NCI-H187 (cell line): ENCODE measurements at regions not wholly inside any gene's neighbourhood (a gene's known extent, or its start where the extent isn't known, plus 50 kb on each side); places are given as distances from the start of the nearest gene placed in this dataset.
"Not testable (repeated sequence)": the region's sequence is repeated elsewhere in the genome, so short reads cannot be mapped to it uniquely, and the experiment has no call there.

Experiments
- DNase-seq, 2 experiments: peaks; one replicate each; lab custom pipeline; 2025; lab: John Stamatoyannopoulos, UW

DNA sequence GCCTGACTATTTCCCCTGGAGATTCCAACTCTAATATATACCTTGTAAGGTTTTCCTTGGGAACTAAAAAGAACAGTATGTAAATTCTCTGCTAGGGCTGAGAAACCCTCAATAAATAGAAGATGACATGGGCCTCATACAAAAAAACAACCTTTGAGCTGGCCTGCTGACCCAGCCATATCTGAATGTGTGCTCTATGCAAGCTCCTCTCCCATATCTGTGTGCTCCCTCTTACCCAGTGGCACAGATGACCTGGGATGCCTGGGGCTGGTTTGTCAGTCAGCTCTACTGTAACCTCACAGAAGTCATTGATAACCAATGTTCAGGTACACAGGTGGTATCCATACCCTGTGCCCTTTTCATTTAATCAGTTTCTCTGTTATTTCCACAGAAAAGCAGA, 329.2 kb downstream of the SEC16B start:
- no peak for DNase-seq

DNA sequence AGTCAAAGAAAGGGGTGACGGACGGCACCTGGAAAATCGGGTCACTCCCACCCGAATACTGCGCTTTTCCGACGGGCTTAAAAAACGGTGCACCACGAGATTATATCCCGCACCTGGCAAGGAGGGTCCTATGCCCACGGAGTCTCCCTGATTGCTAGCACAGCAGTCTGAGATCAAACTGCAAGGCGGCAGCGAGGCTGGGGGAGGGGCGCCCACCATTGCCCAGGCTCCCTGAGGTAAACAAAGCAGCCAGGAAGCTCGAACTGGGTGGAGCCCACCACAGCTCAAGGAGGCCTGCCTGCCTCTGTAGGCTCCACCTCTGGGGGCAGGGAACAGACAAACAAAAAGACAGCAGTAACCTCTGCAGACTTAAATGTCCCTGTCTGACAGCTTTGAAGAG, 335.7 kb downstream of the SEC16B start:
- DNase-seq, result not testable (repeated sequence)

DNA sequence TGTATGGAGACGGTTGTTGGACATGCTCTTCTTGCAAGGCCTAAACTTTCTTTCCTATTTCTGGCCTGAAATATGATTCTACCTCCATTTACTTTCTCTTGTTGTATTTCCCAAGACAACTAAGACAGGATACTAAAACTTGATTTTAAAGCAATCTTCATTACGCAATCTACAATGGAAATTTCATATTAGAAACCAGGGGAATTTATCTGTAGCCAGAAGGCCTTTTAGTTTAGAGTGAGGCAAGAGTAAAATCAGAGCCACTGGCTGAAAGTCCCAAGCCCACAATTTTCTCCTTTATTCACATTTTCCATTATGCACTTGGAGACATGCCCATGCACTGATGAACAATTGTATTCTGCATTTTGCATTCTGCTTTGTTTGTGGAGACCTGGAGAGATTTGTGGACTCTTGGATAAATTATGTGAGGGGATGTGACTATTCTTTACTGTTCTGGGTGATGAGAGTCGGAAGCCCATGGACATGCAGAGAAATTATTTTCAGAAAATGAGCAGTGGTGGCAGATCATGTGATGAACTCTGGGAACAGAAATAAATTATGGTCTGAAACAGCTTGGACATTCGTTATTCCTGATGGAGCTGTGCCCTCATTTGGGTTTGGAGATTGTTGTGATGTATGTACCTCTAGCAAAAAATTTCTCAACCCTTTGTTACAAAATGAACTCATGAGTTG, 336.8 kb downstream of the SEC16B start:
- no peak for DNase-seq

DNA sequence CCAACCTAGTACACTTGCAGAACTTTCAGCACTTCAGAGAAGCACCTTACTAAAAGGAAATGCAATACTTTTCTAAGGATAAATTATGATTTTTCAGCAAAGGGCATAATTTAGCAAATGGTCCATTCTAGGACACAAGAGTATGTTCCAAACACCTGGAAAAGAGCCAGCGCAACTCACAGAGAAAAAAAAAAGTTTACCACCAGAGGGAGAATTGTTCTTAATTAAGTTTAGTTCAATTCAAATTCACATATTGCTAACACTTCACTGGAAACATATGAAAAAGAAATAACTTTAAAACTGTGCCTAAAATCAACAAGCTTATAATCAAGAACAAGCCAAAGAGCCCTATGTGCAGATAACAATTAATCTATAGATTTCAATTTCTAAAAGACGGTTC, 338.1 kb downstream of the SEC16B start:
- no peak for DNase-seq

DNA sequence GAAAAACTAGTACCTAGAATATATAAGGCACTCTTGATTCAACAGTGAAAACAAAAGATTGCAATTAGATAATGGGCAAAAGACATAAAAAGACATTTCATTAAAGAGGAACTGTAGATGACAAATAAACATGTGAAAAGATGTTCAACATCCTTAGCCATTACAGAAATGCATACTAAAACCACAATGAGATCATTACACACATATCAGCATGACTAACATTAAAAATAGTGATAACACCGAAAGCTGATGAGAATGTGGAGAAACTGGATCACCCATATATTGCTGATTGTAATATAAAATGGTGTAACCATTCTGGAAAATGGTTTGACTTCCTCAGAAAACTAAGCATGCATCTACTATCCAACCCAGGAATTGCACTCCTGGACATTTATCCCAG, 340.3 kb downstream of the SEC16B start:
- no peak for DNase-seq

DNA sequence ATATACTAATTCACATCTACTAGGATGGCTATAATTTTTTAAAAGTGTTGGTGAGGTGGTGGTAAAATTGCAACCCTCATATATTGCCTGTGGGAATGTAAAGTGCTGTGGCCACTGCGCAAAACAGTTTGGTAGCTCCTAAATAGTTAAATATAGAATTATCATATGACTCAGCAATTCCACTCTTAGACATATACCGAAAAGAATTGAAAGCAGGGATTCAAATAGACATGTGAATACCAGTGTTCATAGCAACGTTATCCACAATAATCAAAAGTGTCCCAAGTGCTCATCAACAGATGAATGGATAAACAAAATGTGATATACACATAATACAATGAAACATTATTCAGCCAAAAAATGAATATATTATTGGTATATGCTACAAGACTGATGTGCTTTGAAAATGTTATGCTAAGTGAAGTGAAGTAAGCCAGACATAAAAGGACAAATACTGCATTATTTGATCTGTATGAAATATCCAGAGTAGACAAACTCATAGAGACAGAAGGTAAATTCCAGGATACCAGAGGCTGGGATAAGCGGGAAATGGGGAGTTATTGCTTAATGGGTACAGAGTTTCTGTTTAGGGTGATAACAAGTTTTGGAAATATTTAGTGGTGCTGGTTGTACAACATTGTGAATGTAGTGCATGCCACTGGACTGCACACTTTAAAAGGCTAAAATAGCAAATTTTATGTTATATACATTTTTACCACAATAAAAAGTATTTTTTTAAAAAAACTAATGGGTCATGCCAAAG, 342.5 kb downstream of the SEC16B start:
- no peak for DNase-seq

DNA sequence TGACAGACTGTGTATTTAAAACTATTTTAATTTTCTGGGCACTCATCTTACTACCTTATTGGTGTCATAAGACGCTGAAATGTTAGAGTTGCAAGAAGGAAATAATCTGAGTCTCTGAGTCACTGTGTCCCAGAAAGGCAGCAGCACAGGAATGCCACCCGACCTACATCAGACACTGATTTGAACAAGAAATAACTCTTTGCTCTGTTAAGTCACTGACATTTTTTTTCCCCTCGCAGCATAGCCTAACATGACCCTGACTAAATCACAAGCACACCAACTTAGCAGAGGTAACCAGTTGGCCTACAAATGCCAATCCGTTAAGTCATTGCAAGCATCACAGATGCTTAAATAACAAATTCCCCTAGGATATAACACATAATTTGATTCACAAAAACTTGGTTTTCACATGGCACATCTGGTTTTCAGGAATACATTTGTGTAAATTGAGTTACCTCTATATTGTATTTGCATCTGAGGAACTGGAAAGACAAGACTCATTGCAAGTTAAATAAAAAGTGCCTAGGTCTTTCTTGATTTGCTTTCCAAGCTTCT, 349.1 kb downstream of the SEC16B start:
- no peak for DNase-seq

DNA sequence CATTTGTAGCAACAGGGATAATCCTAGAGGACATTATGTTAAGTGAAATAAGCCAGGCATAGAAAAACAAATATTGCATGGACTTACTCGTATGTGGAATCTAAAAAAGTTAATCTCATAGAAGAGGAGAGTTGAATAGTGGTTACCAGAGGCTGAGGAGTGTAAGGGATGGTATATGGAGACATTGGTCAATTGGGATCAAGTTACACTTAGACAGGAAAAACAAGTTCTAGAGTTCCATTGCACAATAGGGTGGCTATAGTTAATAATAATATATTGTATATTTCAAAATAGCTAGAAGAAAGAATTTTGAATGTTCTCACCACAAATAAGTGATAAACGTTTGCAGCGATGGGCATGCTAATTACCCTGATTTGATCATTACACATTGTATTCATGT, 354.6 kb downstream of the SEC16B start:
- DNase-seq, result no peak

DNA sequence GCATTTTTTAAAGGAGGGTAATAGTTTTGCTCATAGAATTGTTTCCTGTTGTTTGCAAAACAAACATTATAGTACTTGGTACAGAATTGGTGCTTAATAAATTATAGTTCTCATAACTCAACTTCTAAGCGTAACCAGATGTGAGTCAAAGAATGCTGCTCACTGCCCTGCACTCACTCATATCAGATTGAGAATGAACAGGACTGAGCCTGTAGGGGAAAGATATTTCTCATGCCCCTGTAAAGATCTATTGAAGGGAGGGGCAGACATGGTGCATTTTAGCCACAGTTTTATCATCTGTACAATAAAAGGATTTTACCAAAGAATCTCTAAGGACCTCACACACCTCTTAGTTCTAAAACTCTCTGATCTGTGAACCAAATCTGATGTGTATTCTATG, 358.5 kb downstream of the SEC16B start:
- DNase-seq, result no peak

DNA sequence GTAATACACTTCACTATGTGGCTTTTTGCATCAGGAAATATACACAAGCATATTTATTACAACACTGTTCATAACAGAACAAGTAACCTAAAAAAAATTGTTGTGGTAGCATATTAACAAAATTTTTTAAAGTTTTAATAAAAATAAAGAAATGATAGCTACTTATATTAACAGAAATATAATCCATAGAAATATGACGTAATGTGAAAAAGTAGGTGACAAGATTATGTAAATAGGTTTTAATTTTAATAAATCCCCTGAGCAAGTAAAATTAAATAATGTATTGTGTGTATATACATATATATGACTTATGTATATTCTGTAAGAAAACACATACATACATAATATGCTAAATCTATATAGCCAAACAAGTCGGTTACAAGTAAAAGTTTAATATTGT, 359.9 kb downstream of the SEC16B start:
- DNase-seq, result no peak

DNA sequence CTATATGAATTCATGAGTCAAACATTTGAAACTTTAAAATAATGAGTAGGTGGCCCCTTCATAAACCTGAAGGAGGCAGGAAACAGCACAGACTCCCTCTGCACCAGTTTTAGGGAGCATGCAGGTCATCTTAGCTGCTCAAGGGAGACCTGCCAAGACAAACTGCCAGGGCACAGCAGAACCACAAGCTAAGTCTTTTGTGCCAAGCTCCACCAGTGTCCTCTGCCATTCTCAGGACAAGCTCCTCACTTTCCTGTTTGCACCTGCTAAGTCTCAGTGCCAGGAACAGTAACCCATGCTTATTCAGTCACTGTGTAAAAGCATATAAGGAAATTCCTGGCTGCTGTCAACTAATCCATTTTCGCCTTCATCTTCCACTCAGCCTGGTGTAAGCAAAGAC, 368.9 kb downstream of the SEC16B start:
- DNase-seq, result no peak

DNA sequence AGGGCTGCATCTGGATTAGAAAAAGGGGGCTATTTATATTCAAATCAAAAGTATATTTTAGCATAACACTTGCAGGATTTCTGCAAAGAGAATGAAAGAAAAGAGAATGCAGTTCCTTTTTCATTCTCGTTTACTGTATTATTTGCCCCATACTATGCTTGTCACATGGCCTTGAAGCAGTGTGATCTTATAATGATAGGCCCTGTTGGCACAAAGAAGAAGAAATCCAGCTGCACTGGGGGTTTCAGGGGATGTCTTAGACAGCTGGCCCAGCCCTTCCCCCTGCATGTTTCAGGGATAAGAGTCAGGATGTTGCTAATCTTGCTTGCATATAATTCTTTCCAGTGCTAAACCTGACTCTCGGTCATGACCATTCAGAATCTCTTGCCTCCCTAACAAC, 369.5 kb downstream of the SEC16B start:
- DNase-seq, result no peak

DNA sequence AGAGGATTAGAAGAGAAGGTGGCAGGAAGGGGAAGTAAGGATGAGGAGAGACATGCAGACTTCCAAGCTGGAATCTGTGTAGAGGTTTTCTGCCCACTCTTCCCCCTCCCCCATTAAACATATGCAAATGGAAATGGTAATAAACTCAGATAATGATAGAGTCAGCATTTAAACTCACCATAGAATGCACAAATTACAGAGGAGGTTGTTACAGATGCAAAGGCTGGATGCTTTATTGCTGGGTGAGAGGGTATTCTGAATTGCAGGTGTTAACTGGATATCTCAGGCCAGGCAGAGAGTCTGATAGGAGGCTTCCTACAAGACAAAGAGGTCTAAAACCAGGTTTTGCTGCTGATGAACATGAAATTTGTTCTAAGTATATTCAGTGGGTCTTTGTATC, 372.5 kb downstream of the SEC16B start:
- DNase-seq, result no peak

DNA sequence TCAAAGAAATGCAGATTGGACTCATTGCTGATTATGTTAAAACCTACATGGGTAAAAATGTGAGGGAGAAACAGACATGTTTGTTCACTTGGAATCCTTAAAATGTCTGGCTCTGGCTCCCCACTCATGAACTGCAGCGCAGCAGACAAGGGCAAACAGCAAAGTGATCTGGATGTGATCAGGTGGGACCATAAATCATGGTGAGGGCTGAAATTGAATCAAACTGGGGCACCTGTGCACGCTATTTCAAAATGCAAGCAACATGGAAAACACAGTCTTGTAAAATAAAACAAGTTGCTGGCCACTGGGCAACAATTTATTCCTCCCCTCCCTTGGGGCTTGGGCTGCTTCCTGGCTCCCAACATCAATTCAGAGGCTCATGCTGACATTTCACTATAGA, 373.4 kb downstream of the SEC16B start:
- DNase-seq, result no peak

DNA sequence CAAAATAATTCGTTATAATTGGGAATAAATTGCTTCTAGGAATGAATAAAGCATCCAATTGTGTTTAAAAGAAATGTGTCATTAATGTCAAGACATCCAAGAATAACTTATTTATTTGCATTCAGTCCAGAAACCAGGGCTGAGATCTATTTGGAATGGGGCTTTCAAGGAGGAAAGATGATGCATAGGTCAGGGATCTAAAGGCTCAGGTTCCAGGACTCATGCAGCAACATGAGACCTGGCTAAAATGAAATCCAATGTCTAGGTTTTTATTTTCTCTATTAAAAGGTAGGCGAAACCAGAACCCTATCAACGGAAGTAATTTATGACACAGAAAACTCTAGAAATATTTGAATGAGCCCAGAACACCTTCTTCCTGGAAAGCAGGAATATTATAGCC, 376.8 kb downstream of the SEC16B start:
- no peak for DNase-seq

DNA sequence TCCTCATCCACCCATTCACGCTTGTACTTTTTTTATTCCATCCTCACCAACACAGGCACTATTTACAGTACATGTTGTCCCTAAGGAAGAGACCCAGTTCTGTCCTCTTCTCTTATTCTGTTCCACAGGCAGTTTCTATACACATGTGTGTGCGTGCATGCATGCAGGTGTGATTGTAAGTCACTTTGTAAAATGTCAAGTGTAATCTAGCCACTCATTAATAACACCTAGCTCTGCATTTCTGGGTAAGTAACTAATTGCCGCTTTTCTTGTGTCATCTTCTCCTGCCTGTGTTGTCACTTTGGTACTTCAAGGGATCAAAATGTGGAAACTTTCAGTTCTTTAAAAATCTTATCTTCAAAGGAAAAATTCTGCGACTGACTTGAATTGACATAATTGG, 377.2 kb downstream of the SEC16B start:
- no peak for DNase-seq

DNA sequence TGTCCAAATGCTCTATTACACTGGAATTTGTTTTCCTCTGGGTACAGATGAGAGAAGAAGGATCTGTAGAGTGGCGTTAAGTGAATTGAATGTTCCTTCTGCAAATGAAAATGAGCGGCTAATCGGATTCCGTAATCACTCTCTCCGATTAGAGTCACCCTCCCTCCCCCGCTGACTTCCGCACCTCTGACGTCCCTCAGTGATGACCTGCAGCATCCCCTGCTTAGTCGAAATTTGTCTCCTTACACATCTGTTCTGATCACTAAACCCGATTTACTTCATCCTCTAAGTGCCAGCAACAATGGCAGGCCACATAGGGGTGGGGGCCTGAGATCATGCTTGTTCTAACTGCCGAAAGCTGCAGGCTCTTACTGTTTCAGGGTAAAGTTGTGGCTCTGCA, 378.7 kb downstream of the SEC16B start:
- DNase-seq, result no peak

DNA sequence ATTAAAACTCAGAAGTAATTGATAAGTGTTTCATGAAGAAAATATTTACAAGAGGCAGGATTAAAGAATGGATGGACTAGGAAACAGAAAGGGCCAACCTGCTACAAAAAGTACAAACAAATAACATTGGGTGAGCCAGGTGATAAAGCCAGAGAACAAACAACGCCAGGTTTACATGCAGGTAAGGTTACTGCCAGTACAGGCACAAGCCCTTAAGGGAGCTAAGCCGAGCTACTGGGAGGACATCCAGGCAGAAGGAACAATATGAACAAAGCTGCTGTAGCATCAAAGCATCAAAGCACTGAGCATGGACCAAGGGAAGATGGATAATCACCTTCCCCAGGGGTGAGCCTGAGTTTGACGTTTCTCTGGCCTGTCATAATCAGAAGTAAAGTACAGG, 380.7 kb downstream of the SEC16B start:
- no peak for DNase-seq

DNA sequence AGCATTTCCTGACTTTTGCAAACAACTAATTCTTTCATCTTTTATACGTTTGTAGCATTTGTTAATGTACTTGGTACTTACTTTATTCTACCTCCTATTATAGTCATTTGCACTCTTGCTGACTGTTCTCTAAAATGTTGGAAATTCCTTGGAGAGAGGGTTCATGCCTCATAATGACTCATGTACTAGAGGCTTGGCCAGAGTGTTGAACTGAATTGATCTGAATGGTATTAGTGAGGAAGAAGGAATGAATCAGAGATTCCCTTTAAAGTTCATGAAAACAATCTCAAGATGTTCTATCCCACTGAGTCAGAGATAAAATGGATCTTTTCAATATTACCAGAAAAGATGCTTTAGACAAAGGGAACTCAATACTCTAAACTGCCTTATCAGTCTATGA, 383.4 kb downstream of the SEC16B start:
- no peak for DNase-seq

DNA sequence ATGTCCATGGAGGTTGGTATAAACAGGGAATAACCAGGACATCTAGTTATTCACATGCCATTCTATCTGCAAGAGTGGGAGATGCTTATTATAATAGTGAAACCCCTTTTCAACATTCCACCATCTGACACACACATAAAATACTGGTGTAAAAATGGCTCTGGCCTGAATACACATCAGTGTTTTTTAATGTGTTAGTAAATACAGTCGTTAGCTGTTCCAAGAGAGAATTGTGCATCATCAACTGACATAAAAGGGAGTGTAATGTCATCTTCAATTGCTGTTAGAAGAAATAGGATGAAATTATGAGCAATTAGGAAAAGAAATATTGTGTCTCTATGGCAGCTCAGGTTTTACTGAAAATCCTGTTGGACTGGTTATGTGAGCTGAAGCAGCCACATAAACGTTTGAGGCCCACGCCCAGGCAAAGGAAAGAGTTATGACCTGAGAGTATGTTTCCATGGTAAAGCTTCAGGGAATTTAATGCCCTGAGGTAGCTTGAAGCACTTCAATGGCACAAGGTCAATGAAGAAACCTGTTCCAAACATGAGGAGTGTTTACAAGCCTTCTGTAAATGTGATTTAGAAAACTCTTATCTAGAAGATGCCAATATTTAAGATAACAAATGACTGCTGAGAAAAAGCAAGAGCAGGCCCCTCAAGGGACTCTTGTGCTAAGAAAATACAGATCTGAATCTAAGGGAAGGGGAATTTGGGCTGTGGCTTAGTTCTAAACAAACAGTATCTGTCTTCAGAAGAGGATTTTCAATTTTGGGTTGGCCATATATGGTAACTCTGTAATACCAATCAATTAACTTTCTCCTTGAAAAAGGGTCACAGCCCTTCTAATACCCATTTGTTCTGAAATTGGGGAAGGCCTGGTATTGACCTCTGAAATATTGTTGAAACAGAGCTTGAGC, 384.3 kb downstream of the SEC16B start:
- peak in 1 of 2 experiments; percentile 31 for DNase-seq

DNA sequence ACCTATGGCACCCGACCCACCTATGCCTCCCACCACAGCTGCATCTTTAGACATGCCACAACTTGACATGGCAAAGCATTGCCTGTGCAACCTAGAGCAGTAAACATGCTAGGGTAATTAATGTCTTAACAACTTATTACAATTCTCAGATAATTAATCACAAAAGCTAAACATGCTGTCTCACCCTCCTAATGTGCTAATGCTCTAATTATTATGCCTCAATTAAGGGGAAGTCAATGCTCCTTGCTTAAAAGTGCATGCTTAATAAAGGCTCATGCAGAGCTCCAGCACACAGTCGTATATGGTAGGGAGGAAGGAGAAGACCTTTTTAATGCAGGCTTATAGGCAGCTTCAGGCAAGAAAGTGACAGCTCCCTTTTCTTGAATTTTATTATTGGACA, 396.0 kb downstream of the SEC16B start:
- no peak for DNase-seq

DNA sequence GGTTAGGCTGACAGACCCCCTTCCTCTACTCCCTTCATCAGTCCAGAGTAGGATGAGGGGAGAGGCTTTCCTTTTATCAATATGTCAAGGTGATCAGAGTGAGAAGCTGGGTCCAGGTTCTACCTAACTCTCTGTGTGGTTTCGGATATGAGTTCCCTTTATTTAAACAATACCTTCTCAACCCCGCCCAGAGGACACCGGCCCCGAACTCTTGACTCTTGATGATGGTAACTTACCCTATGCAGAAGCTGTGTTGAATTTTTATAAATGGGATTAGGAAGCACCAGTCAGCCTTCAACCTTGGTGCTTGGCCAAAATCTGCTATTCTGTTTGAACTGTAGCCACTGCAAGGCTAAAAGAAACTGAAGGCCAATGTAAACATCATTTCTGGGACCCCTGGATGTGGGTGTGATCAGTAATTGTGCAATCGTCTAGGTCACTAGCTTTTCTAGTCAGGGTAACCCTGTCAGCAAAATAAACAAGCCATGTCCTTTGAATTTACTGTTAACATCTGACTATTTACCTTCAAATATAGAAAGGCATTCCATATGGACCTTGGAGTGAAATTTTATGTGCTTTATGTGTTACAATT, 398.3 kb downstream of the SEC16B start:
- no peak for DNase-seq
